ENCODE measurements at regions not wholly inside any gene's neighbourhood (a gene's known extent, or its start where the extent isn't known, plus 50 kb on each side); places are given as distances from the start of the nearest gene placed in this dataset.
A peak's percentile ranks its signal among the peaks of the same experiment; 100 is the strongest.
"Not testable (repeated sequence)": the region's sequence is repeated elsewhere in the genome, so short reads cannot be mapped to it uniquely, and the experiment has no call there.

DNA sequence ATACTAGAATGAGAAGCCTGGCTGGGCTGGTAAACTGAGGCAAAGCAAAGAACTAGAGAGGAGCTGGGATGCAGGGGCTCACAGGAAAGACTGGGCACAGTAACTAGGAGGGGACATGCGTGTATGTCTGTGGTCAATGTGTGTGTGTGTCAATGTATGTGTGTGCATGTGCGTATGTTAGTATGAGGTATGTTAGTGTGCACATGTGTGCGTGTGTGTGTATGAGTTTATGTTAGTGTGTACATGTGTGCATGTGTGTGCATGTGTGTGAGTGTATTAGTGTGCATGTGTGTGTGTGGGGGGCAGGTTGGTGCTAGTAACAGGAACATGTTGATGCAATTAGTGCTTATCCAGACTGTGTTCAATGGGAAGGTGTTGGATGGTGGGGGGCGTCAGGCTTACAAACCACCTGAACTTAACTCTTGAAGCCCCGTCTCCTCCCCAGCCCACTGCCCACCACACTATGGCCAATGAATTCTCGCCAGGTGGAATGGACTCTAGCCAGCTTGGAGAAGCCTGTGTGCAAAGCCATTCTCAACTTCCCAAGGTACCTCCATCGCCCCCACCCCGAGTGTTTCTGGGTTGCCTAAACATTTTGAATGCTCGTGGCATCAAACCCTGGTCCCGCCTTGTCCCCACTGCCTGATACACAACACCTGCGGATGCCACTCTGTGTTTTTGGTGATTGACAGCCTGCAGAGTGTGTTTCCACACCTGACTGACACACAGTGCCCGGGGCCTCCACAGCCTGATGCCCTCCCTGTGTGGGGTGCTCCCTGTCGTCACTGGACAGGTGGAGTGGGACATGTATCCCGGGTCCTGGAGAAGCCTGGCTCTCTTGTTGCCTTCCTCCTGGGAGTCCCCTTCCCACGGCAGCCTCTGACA, 90.1 kb upstream of the ASB18 start:
- no peak overlapping the region for H3K4me3 ChIP-seq (ENCODE audit: low read length)
- TF ChIP-seq, protein P1, sequence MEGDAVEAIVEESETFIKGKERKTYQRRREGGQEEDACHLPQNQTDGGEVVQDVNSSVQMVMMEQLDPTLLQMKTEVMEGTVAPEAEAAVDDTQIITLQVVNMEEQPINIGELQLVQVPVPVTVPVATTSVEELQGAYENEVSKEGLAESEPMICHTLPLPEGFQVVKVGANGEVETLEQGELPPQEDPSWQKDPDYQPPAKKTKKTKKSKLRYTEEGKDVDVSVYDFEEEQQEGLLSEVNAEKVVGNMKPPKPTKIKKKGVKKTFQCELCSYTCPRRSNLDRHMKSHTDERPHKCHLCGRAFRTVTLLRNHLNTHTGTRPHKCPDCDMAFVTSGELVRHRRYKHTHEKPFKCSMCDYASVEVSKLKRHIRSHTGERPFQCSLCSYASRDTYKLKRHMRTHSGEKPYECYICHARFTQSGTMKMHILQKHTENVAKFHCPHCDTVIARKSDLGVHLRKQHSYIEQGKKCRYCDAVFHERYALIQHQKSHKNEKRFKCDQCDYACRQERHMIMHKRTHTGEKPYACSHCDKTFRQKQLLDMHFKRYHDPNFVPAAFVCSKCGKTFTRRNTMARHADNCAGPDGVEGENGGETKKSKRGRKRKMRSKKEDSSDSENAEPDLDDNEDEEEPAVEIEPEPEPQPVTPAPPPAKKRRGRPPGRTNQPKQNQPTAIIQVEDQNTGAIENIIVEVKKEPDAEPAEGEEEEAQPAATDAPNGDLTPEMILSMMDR (conservative IDR thresholded peaks at IDR 0.05; ENCODE audit: low read depth, low read length), result no peak
- DNase-seq (ENCODE audit: low read depth), result no peak

DNA sequence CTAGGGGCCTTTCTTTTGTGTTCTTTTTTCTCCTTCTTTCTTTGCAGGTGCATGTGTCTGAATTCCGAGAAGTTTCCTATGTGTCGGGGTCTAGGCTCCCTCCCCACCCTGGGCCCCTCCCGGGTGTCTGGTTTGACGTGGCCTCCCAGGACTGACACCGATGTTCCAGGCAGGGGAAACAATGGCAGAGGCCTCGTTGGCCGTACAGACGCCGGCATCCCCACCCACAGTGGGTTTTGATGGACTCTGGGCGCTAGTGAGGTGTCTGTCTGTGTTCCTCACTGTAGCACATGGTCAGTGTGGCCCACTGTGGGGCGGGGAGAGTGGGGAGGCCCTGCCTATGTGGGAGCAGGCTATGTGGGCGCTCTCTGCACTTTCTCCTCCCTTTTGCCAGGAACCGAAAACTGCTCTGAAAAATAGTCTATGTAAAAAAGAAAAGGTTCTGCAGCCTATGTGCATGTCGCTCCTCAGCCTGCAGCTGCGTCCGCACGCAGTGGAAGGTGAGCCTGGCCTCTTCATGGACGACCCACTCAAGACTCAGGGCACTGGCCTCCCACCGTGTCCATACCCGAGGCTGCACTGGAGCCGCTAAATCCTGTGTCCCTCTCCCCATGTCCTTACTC, 90.9 kb upstream of the ASB18 start:
- no peak overlapping the region for H3K4me3 ChIP-seq (ENCODE audit: low read length)
- no peak for DNase-seq (ENCODE audit: low read depth)
- TF ChIP-seq, protein P1 (conservative IDR thresholded peaks at IDR 0.05; ENCODE audit: low read depth, low read length), result no peak

DNA sequence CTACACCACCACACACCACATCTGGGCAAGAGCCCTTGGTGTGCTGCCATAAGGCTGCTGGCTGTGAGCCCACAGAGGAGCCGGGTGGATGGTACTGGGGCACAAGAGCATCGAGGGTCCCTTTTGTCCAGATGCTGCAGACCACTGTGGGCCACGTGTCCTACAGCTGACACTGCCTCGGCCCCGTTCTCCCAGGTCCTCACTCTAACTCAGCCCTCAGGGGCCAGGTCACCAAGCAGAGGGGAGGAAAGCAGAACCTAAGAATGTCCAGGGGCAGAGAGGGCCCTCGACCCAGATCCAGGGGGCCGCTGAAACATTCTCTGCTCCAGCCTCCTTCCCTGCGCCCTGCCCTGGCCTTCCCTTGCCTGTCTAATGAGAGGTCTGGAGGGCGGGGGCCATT, 91.7 kb upstream of the ASB18 start:
- no peak overlapping the region for H3K4me3 ChIP-seq (ENCODE audit: low read length)
- TF ChIP-seq, protein P1 (conservative IDR thresholded peaks at IDR 0.05; ENCODE audit: low read depth, low read length), result no peak
- DNase-seq (ENCODE audit: low read depth), result no peak

DNA sequence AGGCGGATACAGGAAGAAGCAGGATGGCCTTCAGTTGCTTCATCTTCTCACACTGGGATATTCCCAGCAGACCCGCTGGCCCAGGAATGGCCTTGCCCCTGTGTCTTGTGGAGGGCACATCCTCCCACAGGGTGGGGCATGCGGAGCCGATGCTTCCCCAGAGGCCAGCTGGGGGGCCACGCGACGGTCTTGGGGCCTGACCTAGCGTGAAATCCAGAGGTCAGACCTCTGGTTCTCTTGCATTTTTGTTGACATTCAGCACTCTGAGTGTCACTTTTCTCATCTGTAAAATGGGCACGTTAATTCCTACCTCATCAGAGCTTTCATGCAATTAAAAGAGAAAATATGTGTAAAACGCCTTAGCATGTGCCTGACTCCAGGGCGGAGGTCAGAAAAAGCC, 92.1 kb upstream of the ASB18 start:
- H3K4me3 ChIP-seq (ENCODE audit: low read length); DNase-seq (ENCODE audit: low read depth): not testable (repeated sequence)

DNA sequence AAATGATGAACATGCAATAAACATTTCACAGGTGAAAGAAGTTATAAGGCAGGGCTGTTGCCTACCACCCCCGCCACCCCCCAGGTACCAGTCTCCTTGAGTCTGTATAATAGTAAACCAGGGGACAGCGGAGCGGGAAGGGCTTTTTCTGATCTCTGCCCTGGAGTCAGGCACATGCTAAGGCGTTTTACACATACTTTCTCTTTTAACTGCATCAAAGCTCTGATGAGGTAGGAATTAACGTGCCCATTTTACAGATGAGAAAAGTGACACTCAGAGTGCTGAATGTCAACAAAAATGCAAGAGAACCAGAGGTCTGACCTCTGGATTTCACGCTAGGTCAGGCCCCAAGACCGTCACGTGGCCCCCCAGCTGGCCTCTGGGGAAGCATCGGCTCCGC, 94.3 kb upstream of the ASB18 start:
- not testable (repeated sequence) for DNase-seq (ENCODE audit: low read depth)

DNA sequence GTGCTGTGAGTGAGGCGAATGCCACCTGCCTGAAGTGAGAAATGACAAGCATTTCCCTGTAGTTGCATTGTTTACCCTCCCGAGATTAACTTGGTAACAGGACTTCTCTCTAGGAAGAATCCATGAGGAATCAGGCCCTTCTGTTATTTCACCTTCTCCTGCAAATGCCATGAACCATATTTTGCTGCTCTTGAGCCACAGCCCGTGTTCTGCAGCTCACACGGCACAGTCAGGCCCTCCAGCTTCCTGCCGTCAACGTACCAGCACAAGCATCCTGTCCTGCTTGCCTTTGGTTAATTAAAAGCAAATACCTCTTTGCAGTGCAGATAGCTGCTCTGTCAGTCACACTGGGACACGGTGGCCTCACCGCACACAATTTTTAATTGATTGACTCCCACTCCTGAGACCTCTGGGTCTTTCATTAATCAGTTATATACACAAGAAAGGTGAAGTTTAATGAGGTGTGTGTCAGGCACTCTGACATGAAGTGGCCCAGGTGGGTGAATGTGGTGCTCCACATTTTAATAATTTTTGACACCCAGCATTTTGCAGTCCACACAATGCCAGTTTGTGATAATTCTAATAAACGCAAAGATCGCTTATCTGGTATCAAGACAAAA, 95.3 kb upstream of the ASB18 start:
- no peak for DNase-seq (ENCODE audit: low read depth)
- no peak overlapping the region for H3K4me3 ChIP-seq (ENCODE audit: low read length)
- TF ChIP-seq, protein P1 (conservative IDR thresholded peaks at IDR 0.05; ENCODE audit: low read depth, low read length), result no peak

More for the DNA sequence above, 94.3 kb upstream of the ASB18 start:
- not testable (repeated sequence) for H3K4me3 ChIP-seq (ENCODE audit: low read length)

DNA sequence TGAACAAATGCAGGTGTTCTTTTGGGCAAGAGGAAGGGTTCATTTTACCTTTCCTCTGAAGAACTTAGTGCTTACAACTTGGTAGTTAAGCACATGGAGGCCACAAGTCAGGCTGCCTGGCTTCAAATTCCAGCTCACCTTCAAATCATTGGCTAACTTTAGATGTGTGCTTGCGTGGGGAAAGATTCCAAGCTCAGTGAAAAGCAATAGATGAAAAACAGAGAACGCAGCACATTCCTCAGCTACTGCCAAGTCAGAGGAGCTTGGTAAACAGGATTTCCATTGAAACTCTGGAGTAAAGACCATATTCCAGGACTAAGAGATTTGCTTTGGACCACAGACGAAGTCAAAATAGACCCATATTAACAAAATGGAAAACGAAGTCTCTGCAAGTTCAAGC, 96.3 kb upstream of the ASB18 start:
- DNase-seq (ENCODE audit: low read depth), result peak; percentile 41
- H3K4me3 ChIP-seq (ENCODE audit: low read length), result no peak overlapping the region
- TF ChIP-seq, protein P1 (conservative IDR thresholded peaks at IDR 0.05; ENCODE audit: low read depth, low read length), result no peak

All from retinal pigment epithelial cell (primary cell).